MM.1S (cell line): ENCODE measurements at regions not wholly inside any gene's neighbourhood (a gene's known extent, or its start where the extent isn't known, plus 50 kb on each side); places are given as distances from the start of the nearest gene placed in this dataset.

ENCODE experiments used
- DNase-seq: peaks from one replicate; pipeline ENCODE4 v3.0.0-alpha.2; 2015
- H2AFZ ChIP-seq: fragments of 300-600 bp; sonication (generic); 2 replicates; pipeline ENCODE4 v1.6.0; 2016; ENCODE audit warnings: antibody characterized with exemption, low read length
- H3F3A ChIP-seq: fragments of 300-600 bp; sonication (generic); 2 replicates; pipeline ENCODE4 v1.6.1; 2016; ENCODE audit warnings: mild to moderate bottlenecking, antibody characterized with exemption, low read length, moderate library complexity, mixed read lengths; ENCODE audit not compliant: insufficient read depth
- H3K27ac ChIP-seq: fragments of 300-600 bp; sonication (generic); 2 replicates; pipeline ENCODE4 v1.5.1; 2016; ENCODE audit warnings: mild to moderate bottlenecking, low read length
- H3K27me3 ChIP-seq: fragments of 300-600 bp; sonication (generic); replicated peaks from 2 replicates; pipeline ENCODE4 v1.6.0; 2016; ENCODE audit warnings: low read length; ENCODE audit not compliant: insufficient read depth
- H3K36me3 ChIP-seq: fragments of 300-600 bp; sonication (generic); replicated peaks from 2 replicates; pipeline ENCODE4 v1.6.1; 2016; ENCODE audit warnings: mild to moderate bottlenecking, low read length, mixed read lengths; ENCODE audit not compliant: insufficient read depth
- H3K4me1 ChIP-seq: fragments of 300-600 bp; sonication (generic); 2 replicates; pipeline ENCODE4 v1.6.1; 2016; ENCODE audit warnings: low read length, mixed read lengths
- H3K4me2 ChIP-seq: fragments of 300-600 bp; sonication (generic); 2 replicates; pipeline ENCODE4 v1.6.0; 2016; ENCODE audit warnings: low read depth, low read length
- H3K4me3 ChIP-seq: fragments of 300-600 bp; sonication (generic); 2 replicates; pipeline ENCODE4 v1.5.1; 2016; ENCODE audit warnings: low read length, mixed read lengths
- H3K79me2 ChIP-seq: fragments of 300-600 bp; sonication (generic); 2 replicates; pipeline ENCODE4 v1.6.1; 2016; ENCODE audit warnings: mixed run types, low read length, mixed read lengths
- H3K9ac ChIP-seq: fragments of 300-600 bp; sonication (generic); 2 replicates; pipeline ENCODE4 v1.6.1; 2016; ENCODE audit warnings: low read length, mixed read lengths
- H3K9me2 ChIP-seq: fragments of 300-600 bp; sonication (generic); replicated peaks from 2 replicates; pipeline ENCODE4 v1.6.1; 2016; ENCODE audit warnings: mild to moderate bottlenecking, low read length, mixed read lengths; ENCODE audit not compliant: insufficient read depth
- H3K9me3 ChIP-seq: fragments of 300-600 bp; sonication (generic); replicated peaks from 2 replicates; pipeline ENCODE4 v1.6.1; 2016; ENCODE audit warnings: mild to moderate bottlenecking, low read length, mixed read lengths; ENCODE audit not compliant: insufficient read depth
- H4K20me1 ChIP-seq: fragments of 300-600 bp; sonication (generic); 2 replicates; pipeline ENCODE4 v1.6.1; 2016; ENCODE audit warnings: mild to moderate bottlenecking, low read length, moderate library complexity, mixed read lengths; ENCODE audit not compliant: insufficient read depth
- CTCF ChIP-seq: fragments of 300-600 bp; sonication (generic); IDR thresholded peaks from 2 replicates; pipeline ENCODE4 v1.5.1; 2016; ENCODE audit warnings: antibody characterized with exemption, low read length, mixed read lengths
- EZH2 ChIP-seq: fragments of 300-600 bp; sonication (generic); optimal IDR thresholded peaks from 2 replicates; pipeline ENCODE3; 2017; ENCODE audit warnings: low read depth, mild to moderate bottlenecking, antibody characterized with exemption, low read length, mixed read lengths
- EZH2phosphoT487 ChIP-seq: fragments of 300-600 bp; sonication (generic); IDR thresholded peaks from 2 replicates; pipeline ENCODE4 v1.6.1; 2018; ENCODE audit warnings: antibody characterized with exemption, low read length

GRCh38 chr2:145501920-145502319 is 982.0 kb upstream of the ZEB2 start:
- Histone ChIP-seq H3F3A (no peaks in the 10 kb centered on the region), H3K27ac (no peak overlapping the region), H3K36me3 (no peaks in the 10 kb centered on the region), H4K20me1 (no peaks in the 10 kb centered on the region), H3K9me3 (no peaks in the 10 kb centered on the region), H2AFZ (no peak overlapping the region), H3K27me3 (no peaks in the 10 kb centered on the region), H3K4me3 (no peak overlapping the region), H3K79me2 (no peaks in the 10 kb centered on the region), H3K4me2 (no peak overlapping the region), H3K4me1 (no peaks in the 10 kb centered on the region), H3K9me2 (no peaks in the 10 kb centered on the region), H3K9ac (no peak overlapping the region)
- DNase-seq, result no peak
- TF ChIP-seq EZH2phosphoT487 (no peak), CTCF (no peak), EZH2 (no peak)

- Histone ChIP-seq H3K36me3 (no peaks in the 10 kb centered on the region), H3K4me1 (no peaks in the 10 kb centered on the region), H3K79me2 (no peaks in the 10 kb centered on the region), H2AFZ (no peak overlapping the region), H3K9me2 (no peaks in the 10 kb centered on the region), H4K20me1 (no peaks in the 10 kb centered on the region), H3K9me3 (no peaks in the 10 kb centered on the region; the same call in 1 of the 2 replicates), H3F3A (no peaks in the 10 kb centered on the region), H3K27me3 (no peaks in the 10 kb centered on the region), H3K4me3 (no peak overlapping the region), H3K4me2 (no peak overlapping the region), H3K9ac (no peak overlapping the region), H3K27ac (no peak overlapping the region)
- no peak for TF ChIP-seq EZH2phosphoT487
- no peak for TF ChIP-seq CTCF
- no peak for TF ChIP-seq EZH2
- DNase-seq, result no peak
Observed at GRCh38 chr2:145495590-145495989, 975.7 kb upstream of the ZEB2 start.

- Histone ChIP-seq H2AFZ (no peak overlapping the region), H3K9me3 (no peaks in the 10 kb centered on the region; the same call in 1 of the 2 replicates), H4K20me1 (no peaks in the 10 kb centered on the region), H3K79me2 (no peaks in the 10 kb centered on the region), H3K27me3 (no peaks in the 10 kb centered on the region), H3F3A (no peaks in the 10 kb centered on the region), H3K4me3 (no peak overlapping the region), H3K27ac (no peak overlapping the region), H3K4me1 (no peaks in the 10 kb centered on the region), H3K4me2 (no peak overlapping the region), H3K36me3 (no peaks in the 10 kb centered on the region), H3K9ac (no peak overlapping the region), H3K9me2 (no peaks in the 10 kb centered on the region)
- DNase-seq, result no peak
- TF ChIP-seq CTCF (no peak), EZH2 (no peak), EZH2phosphoT487 (no peak)
Observed at GRCh38 chr2:145494441-145494840, 974.5 kb upstream of the ZEB2 start.
